RPMI7951 (cell line): ENCODE measurements at regions not wholly inside any gene's neighbourhood (a gene's known extent, or its start where the extent isn't known, plus 50 kb on each side); places are given as distances from the start of the nearest gene placed in this dataset.

Experiments
- DNase-seq: peaks from one replicate; pipeline ENCODE4 v3.0.0-alpha.2; 2012; ENCODE audit warnings: low read depth

GRCh38 chr5:57566914-57567313 lies 84.3 kb upstream of the ACTBL2 start:
- peak; percentile 65 for DNase-seq

DNA sequence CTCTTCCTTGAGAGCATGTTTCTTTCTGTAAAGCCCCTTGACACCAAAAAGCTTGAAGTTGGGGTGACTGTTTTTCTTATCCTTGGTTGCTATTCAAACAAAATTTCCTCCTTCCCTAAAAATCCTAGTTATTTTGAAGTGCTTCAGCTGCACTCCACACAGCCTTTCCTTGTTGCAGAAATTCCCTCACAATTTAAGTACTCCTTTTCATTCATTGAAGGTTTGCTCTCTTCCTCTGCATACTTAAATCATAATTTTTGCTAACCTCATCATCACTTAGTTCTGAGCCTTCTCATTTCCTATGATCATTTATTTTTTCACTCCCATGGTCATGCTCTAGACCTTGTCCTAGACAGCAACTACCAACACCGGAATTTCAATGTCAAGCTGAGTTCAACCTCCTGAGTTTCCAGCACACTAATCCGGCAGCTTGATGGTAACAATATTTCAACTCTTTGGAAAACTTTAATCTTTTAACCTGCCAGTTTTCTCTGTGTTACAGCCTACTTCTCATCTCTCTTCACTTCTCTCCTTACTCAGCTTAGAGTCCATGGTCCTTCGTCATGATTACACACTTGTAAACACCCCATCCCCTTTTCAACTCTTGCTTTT lies 78.7 kb upstream of the ACTBL2 start:
- no peak for DNase-seq

DNA sequence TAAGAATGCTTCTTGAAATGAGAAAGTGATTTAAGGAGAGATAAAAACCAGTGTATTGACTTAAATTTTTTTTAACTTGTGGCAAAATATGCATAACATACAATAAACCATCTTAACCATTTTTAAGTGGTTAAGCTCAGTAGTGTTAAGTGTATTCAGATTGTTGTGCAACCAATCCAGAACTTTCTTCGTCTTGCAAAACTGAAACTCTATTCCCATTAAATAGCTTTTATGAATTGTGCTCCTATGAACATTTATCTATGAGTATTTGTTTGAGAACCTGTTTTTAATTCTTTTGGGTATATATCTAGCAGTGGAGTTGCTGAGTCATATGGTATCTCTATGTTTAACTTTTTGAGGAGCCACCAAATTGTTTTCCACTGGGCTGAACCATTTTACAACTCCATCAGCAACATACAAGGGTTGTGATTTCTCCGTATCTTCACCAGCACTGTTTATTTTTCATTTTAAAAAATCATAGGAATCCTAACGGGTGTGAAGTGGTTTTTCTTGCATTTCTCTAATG lies 76.6 kb upstream of the ACTBL2 start:
- no peak for DNase-seq

DNA sequence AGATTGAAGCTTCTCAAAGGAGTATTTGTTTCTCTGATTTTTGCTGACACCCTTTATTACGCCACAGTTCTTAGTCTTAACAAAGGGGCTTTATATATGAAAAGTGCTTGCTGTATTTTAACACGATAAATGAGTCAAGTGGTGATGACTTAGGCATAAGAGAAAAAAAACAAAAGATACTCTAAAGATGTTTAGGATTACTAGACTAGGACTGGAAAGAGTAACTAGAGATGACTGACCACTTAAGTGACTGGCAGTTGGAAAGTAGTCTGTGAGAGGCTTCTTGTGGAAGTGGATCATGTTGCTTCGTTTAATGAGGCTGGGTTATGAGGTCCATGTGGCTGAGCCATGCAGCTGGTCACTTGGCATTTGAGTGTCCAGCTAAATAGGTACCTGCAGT lies 69.4 kb upstream of the ACTBL2 start:
- peak; percentile 41 for DNase-seq

DNA sequence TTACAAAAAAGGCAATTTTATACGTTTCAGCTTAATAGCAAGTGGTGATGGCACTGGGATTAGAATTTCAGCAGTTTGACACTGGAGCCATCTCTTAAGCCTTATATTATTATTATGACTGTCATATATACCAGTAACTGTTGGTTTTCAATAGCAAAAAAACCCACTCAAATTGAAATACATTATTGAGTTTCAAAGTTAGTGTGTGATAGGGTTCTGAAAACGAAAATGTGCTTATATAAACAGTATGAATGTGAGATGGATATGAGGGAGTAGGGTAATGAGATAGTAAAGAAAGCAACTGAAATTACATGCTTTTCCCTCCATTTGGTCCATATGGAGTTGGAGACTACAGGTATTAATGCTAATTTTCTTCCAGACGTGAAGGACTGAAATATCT lies 68.6 kb upstream of the ACTBL2 start:
- no peak for DNase-seq

DNA sequence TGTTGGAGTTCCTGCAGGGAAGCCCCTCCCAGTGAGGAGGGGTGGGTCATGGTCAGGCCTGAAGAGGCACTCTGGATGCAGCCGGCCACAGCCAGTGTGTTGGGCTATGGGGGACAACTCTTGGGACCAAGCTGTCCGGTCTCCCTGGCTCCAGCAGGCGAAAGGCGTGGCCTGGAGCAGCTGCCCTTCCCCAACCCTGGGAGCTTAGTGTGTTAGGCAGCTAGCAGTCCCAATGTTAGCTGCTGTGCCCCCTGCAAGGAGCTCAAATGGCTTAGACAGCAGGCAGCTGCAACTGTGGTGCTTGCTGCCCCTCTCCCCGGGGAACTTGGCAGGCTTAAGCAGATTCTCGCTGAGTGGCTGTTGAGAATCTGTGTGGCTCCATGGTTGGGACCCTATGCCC lies 67.5 kb upstream of the ACTBL2 start:
- DNase-seq, result no peak

DNA sequence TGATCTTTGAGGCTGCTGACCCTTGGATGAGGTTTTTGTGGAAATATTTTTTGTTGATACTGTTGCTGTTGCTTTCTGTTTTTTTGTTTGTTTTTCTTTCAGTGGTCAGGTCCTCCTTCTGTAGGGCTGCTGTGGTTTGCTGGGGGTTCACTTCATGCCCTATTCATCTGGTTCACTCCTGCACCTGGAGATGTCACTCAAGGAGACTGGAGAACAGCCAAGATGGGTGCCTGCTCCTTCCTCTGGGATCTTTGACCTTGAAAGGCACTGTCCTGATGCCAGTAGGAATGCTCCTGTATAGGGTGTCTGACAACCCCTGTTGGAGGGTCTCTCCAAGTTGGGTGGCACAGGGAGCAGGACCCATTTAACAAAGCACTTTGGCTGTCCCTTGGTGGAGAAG lies 67.0 kb upstream of the ACTBL2 start:
- DNase-seq, result no peak

GRCh38 chr5:57540823-57541222 lies 58.2 kb upstream of the ACTBL2 start:
- no peak for DNase-seq

GRCh38 chr5:57539281-57539701 lies 56.7 kb upstream of the ACTBL2 start:
- DNase-seq, result peak; percentile 92

DNA sequence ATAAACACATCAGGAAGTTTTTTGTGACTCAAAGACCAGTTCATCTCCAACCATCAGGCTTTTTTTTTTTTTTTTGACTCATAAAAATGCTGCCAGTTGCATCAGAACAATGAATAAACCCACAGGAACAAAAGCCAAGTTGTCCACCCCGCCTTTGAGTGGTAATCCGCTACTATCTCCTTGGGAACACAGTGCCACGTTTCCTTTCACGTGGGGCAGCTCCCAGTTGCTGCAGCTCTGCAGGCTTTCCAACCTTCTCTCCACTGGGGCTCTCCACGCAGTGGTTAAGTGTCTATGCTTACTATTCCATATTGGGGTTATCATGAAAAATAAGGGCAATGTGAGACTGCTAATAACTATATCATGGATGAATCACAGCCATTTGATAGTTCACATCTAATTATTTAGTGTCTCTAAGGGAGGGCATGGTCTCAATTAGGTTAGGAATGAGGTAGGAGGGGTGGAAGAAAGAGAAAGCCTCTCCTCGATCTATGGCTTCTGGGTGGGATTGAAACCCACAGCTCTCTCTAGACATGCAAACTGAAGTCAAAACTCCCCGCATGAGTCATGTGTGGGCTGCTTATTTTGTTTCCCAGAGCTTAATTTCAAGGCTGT lies 55.8 kb upstream of the ACTBL2 start:
- DNase-seq, result peak; percentile 94

- peak; percentile 29 for DNase-seq
Observed at GRCh38 chr5:57537811-57538210, 55.2 kb upstream of the ACTBL2 start.

GRCh38 chr5:57532513-57533497 lies 50.2 kb upstream of the ACTBL2 start:
- DNase-seq, result peak; percentile 51
